ENCODE measurements at regions not wholly inside any gene's neighbourhood (a gene's known extent, or its start where the extent isn't known, plus 50 kb on each side); places are given as distances from the start of the nearest gene placed in this dataset.

DNA sequence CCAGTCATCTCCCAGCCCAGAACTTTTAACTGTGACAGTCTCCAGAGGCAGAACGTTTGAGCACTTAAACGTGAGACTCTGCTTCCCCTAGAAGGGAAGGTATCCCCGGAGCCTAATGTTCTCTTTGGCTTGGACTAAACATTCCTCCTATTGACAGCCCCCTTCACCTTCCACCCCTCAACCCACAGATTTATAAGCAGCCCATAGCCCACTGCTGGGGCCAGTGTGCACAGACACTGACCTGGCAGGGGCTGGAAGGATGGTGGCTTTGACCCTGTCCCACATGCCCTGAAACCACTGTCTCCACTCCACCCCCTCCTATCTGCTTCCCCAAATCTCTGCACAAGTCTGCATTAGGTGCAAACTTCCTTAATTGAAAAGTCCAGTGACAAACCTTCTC lies 715.0 kb upstream of the IGFBP3 start:
- TF ChIP-seq, protein P1, sequence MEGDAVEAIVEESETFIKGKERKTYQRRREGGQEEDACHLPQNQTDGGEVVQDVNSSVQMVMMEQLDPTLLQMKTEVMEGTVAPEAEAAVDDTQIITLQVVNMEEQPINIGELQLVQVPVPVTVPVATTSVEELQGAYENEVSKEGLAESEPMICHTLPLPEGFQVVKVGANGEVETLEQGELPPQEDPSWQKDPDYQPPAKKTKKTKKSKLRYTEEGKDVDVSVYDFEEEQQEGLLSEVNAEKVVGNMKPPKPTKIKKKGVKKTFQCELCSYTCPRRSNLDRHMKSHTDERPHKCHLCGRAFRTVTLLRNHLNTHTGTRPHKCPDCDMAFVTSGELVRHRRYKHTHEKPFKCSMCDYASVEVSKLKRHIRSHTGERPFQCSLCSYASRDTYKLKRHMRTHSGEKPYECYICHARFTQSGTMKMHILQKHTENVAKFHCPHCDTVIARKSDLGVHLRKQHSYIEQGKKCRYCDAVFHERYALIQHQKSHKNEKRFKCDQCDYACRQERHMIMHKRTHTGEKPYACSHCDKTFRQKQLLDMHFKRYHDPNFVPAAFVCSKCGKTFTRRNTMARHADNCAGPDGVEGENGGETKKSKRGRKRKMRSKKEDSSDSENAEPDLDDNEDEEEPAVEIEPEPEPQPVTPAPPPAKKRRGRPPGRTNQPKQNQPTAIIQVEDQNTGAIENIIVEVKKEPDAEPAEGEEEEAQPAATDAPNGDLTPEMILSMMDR (IDR thresholded peaks at IDR 0.05): no peak
- TF ChIP-seq EZH2 (IDR thresholded peaks at IDR 0.05; ENCODE audit: borderline replicate concordance, insufficient read depth, low read depth, low read length, poor library complexity, severe bottlenecking): no peak
